ENCODE measurements at regions not wholly inside any gene's neighbourhood (a gene's known extent, or its start where the extent isn't known, plus 50 kb on each side); places are given as distances from the start of the nearest gene placed in this dataset.
"Not testable (repeated sequence)": the region's sequence is repeated elsewhere in the genome, so short reads cannot be mapped to it uniquely, and the experiment has no call there.

GRCh38 chr4:77445823-77446222 lies 159.8 kb upstream of the CXCL13 start:
- no peak for DNase-seq (ENCODE audit: low read depth)

- DNase-seq (ENCODE audit: low read depth) = no peak
Measured at GRCh38 chr4:77446601-77447000, 159.0 kb upstream of the CXCL13 start.

DNA sequence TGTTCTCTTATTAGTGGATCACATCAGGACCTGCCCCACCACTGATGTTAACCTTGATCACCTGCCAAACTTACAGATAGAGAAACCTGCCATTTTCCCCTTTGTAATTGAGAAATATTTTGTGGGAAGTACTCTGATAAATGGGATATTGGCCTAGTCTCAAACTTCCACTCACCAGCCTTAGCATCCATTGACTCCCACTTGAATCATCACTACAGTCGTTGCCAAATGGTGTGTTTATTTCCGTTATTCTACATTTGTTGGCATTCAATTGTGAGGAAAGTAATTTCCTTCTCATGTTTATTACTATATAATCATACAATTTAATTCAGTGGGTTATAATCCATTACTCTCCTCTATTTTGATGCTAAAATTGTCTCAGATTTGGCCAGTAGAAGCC lies 156.4 kb upstream of the CXCL13 start:
- DNase-seq (ENCODE audit: low read depth) = peak; percentile 11

DNA sequence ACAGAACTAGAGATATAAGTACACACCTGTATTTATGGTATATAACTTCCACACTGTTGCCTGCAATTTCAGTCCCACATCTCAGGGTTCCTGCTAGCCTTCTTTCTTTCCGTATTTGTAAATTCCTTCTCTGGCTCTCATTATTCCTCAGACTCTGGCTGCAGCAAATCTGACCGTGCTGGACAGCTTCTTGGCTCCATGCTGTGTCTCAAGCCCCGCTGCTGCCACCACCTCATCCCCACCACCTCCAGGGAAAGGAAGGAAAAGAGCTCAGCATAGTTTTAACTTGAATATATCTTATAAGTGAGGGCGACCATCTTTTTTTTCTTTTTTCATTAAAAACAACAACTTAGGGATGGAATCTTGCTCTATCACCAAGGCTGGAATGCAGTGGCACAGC lies 155.6 kb upstream of the CXCL13 start:
- no peak for DNase-seq (ENCODE audit: low read depth)

DNA sequence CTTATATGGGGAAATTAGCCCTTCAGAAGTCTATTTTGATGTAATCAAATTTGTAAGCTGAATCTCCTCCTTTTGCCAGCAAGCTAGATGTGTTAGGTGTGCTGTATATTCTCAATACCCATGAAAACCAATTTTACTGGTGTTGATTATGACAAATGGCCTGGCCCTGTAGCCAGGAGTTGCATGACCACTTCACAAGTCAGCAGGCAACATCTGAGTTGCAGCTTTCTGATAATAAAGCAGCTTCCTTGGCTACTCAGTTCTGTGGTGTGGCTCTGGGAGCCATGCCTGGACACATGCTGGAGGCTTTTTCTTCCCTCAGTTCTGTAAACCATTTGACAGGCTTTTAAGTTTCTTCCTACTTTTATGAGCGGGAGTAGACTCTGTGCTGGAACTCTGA lies 154.1 kb upstream of the CXCL13 start:
- DNase-seq (ENCODE audit: low read depth) = no peak

GRCh38 chr4:77452117-77452516 lies 153.5 kb upstream of the CXCL13 start:
- DNase-seq (ENCODE audit: low read depth) = not testable (repeated sequence)

GRCh38 chr4:77453911-77454310 lies 151.7 kb upstream of the CXCL13 start:
- DNase-seq (ENCODE audit: low read depth) = peak; percentile 61

GRCh38 chr4:77454858-77455257 lies 150.8 kb upstream of the CXCL13 start:
- no peak for DNase-seq (ENCODE audit: low read depth)

GRCh38 chr4:77464100-77464499 lies 141.5 kb upstream of the CXCL13 start:
- DNase-seq (ENCODE audit: low read depth) = not testable (repeated sequence)

DNA sequence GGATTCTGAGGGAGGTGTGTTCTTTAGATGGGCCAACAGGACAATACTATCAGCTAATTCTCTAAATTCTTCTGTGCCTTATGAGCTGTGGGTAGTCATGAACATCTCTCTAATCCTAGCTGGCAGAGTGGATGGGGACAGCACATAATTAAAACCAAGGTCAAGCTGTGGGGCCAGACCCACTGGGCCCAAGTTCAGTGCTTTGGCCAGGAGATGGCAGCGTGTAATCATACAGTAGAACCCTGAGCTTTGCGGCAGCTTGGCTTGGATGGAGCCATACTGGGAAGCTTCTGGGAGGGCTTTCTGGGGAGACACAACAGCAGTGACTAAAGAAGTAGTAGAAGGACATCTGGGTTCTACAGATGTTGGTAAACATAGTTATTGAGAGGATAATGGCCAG lies 140.3 kb upstream of the CXCL13 start:
- DNase-seq (ENCODE audit: low read depth) = peak; percentile 31

DNA sequence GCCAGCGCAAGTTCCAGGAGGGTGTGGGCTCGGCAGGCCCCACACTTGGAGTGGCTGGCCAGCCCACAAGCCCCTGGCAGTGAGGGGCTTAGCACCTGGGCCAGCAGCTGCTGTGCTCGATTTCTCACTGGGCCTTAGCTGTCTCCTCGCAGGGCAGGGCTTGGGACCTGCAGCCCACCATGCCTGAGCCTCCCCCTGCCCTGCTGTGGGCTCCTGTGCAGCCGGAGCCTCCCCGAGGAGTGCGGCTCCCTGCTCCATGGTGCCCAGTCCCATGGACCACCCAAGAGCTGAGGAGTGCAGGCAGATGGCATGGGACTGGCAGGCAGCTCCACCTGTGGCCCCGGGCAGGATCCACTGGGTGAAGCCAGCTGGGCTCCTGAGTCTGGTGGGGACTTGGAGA lies 139.2 kb upstream of the CXCL13 start:
- DNase-seq (ENCODE audit: low read depth) = no peak

- DNase-seq (ENCODE audit: low read depth) = no peak
Measured at GRCh38 chr4:77471821-77472495, 133.7 kb upstream of the CXCL13 start.

- peak; percentile 6 for DNase-seq (ENCODE audit: low read depth)
Measured at GRCh38 chr4:77473509-77473908, 132.1 kb upstream of the CXCL13 start.

GRCh38 chr4:77481856-77482255 lies 123.8 kb upstream of the CXCL13 start:
- DNase-seq (ENCODE audit: low read depth) = peak; percentile 21

GRCh38 chr4:77488882-77489281 lies 116.7 kb upstream of the CXCL13 start:
- DNase-seq (ENCODE audit: low read depth) = no peak

DNA sequence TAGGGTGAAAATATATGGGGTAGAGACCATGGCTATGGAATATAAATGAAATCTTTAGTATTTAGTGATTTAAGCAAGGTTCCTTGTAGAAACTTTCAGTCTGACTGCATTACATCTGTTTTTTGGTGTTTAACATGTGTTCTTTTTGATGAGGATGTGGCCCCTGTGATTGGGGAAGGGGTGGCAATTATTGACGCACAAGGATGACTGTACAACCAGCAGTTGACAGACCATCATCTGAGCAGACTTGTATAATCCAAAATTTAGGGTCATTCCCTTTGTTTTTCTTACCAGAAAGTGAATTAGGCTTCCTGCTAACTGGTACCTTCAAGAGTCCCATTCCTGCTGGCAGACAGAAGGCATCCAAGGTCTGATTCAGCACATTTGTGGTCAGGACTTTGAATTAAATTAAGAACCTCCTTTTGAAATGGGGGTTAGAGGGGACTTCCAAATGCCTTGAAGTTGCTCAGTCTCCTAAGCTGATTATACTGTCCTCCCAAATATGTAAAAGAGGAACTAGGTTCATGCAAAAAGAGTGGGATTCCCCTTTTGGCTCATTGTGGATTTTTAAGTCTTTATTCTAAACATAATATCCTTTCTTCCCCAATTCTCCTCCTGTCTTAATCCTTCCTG lies 112.4 kb upstream of the CXCL13 start:
- peak; percentile 37 for DNase-seq (ENCODE audit: low read depth)

DNA sequence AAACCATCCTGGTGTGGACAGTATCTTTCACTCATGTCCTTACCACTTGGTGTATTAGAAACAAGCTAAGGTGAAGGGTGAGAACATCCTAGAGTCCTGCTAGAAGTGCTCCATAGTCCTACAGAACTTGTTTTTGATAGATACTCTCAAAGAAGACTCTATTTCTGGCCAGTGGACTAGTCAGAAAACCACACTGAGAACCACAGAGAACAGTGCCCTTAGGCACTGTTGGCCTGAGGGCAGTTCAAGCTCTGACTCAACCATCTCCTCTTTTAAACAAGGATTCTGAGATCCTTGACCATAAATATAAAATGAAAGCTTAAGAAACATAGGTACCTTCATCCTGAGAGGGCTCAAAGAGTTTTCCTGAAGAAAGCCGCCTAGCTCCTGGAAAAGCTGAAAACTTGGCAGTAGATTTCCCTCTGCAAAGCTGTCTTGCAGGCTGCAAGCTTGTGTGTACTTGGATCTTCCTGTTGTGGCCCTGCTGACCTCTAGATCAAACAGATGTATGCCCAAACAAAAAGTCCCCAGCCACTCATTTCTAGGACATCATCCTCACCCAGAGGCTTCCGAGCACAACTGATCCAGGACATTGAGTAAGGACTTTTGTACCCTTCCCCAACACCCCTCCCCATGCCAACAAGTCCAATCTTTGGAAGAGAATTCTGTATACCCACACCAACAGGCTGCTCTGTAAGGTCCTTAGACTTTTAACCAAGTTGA lies 111.6 kb upstream of the CXCL13 start:
- DNase-seq (ENCODE audit: low read depth) = peak; percentile 73

- DNase-seq (ENCODE audit: low read depth) = peak; percentile 19
Measured at GRCh38 chr4:77496457-77496856, 109.2 kb upstream of the CXCL13 start.

- peak; percentile 57 for DNase-seq (ENCODE audit: low read depth)
Measured at GRCh38 chr4:77500801-77501200, 104.8 kb upstream of the CXCL13 start.

DNA sequence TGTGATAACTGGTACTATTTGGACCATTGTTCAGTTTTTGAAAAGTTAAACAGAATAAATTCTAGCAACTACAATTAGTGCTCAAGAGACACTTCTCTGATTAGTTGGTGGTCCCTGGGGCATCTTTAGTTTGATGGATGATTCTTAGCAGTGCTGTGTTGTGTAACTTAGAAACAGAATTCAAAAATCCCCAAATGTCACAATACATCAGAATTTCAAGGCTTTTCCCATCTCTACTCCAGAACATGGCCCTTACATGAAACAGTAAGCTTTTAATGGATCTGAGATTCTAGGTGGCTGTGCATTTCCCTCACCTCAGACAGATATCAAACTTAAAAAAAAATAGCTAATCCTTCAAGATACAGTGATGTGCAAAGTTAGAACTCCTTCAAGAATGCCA lies 104.4 kb upstream of the CXCL13 start:
- no peak for DNase-seq (ENCODE audit: low read depth)

- peak; percentile 39 for DNase-seq (ENCODE audit: low read depth)
Measured at GRCh38 chr4:77501851-77502250, 103.8 kb upstream of the CXCL13 start.

GRCh38 chr4:77504407-77504806 lies 101.2 kb upstream of the CXCL13 start:
- no peak for DNase-seq (ENCODE audit: low read depth)

All from RPMI7951 (cell line).